ENCODE measurements at regions not wholly inside any gene's neighbourhood (a gene's known extent, or its start where the extent isn't known, plus 50 kb on each side); places are given as distances from the start of the nearest gene placed in this dataset.

DNA sequence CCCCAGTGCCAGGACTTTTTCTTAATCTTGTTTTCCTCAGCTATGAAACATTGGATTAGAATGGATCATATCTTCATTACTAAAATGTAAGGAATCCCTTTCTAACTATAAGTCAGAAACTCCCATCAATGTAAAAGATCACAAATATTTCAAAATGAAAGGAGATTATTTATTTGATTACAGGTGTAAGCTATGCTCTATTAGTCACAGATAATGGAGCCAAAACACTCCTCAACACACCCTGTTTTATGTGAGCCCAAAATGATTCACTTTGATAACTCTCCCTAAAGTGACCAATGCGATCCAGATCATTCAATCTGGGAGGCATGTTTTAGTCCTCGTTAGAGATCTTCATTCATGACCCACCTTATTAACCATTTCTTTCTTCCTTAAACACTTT lies 566.7 kb upstream of the TENM3 start:
- no peak overlapping the region for H3K4me3 ChIP-seq (ENCODE audit: control insufficient read depth, low read depth, low read length)
- TF ChIP-seq, protein P1, sequence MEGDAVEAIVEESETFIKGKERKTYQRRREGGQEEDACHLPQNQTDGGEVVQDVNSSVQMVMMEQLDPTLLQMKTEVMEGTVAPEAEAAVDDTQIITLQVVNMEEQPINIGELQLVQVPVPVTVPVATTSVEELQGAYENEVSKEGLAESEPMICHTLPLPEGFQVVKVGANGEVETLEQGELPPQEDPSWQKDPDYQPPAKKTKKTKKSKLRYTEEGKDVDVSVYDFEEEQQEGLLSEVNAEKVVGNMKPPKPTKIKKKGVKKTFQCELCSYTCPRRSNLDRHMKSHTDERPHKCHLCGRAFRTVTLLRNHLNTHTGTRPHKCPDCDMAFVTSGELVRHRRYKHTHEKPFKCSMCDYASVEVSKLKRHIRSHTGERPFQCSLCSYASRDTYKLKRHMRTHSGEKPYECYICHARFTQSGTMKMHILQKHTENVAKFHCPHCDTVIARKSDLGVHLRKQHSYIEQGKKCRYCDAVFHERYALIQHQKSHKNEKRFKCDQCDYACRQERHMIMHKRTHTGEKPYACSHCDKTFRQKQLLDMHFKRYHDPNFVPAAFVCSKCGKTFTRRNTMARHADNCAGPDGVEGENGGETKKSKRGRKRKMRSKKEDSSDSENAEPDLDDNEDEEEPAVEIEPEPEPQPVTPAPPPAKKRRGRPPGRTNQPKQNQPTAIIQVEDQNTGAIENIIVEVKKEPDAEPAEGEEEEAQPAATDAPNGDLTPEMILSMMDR (IDR thresholded peaks at IDR 0.05; ENCODE audit: control insufficient read depth, insufficient read depth, low read depth, low read length, missing control alignments), result no peak
- no peak for DNase-seq (ENCODE audit: low read depth)

DNA sequence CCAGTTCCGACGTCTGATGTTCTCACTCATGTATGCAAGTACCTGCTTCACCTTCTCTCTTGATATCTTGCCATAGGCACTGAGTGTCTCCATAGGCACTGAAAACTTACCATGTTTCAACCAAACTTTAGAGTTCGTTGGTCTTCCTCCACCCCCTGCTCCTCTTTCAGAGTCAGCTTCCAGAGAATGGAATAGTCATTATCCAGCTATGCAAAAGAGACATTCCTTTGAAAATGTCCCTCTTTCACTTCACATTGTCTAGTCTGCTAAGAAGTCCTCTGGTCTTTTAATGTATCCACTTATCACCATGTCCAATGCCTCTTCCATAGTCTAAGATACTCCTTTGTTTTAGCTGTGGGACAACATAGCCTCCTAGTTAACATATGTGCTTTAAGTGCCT lies 566.0 kb upstream of the TENM3 start:
- DNase-seq (ENCODE audit: low read depth), result no peak
- no peak overlapping the region for H3K4me3 ChIP-seq (ENCODE audit: control insufficient read depth, low read depth, low read length)
- TF ChIP-seq, protein P1 (IDR thresholded peaks at IDR 0.05; ENCODE audit: control insufficient read depth, insufficient read depth, low read depth, low read length, missing control alignments), result no peak

DNA sequence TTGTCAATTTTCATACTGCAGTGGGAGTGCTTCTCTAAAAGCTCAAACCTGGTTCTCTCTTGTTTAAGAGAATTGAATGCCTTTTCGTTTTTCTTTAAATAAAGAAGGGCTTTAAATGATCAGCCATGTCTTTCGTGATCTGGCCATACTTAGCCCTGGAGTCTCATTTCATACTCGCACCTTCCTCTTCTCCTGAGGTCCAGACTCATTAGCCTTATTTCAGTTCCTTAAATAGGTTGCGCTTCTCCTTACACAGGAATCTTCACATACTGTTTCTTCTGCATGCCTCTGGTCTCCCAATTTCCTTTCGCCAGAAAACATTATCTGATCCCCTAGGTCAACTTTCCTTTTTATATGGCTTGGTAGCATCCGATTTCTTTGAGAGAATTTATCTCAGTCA lies 565.6 kb upstream of the TENM3 start:
- TF ChIP-seq, protein P1 (IDR thresholded peaks at IDR 0.05; ENCODE audit: control insufficient read depth, insufficient read depth, low read depth, low read length, missing control alignments), result no peak
- H3K4me3 ChIP-seq (ENCODE audit: control insufficient read depth, low read depth, low read length), result no peak overlapping the region
- no peak for DNase-seq (ENCODE audit: low read depth)

DNA sequence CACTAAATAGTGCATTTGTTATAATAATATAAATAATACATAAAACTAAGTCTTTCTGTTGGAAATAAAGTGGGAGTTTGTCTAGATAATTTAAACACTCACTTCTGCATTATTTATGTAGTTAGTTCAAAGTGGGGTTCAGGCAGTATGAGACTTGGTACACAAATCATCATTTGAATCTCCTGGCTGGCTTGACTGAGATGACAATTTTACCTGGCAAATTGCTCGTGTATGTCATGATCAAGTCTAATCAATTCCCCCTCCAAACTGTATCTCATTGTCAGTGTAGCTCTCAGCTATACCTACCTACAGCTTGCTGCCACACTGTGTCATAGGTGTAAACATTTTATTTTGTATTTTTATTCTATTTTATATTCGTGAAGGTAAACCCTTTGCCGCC lies 563.4 kb upstream of the TENM3 start:
- TF ChIP-seq, protein P1 (IDR thresholded peaks at IDR 0.05; ENCODE audit: control insufficient read depth, insufficient read depth, low read depth, low read length, missing control alignments), result no peak
- H3K4me3 ChIP-seq (ENCODE audit: control insufficient read depth, low read depth, low read length), result no peak overlapping the region
- DNase-seq (ENCODE audit: low read depth), result no peak

DNA sequence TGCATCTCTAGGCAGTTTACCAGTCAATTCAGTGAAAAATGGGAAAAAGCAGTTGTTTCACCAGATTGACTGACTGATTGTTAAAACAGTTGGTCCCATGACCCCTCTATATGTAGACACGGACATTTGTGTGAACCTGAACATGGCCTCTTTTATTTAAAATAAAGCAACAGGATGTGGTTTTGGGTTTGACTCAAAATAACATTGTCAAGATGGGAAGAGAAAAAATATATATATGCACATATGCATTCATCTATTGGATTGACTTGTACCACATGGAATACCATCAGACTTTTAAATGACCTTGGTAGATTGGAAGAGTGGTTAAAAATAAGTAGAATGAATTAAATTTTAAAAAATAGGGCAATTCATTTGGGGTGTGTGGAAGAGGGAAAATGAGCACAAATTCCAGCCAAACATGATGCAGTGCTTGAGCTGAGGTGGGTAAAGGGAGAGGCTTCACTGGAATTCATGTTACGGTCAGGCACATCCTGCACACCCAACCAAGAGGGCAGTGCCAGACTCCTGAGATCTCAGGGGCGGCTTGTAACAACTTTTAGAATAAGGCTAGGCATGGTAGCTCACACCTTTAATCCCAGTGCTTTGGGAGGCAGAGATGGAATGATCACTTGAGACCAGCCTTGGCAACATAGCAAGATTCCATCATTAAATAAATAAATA lies 560.7 kb upstream of the TENM3 start:
- H3K4me3 ChIP-seq (ENCODE audit: control insufficient read depth, low read depth, low read length), result no peak overlapping the region

DNA sequence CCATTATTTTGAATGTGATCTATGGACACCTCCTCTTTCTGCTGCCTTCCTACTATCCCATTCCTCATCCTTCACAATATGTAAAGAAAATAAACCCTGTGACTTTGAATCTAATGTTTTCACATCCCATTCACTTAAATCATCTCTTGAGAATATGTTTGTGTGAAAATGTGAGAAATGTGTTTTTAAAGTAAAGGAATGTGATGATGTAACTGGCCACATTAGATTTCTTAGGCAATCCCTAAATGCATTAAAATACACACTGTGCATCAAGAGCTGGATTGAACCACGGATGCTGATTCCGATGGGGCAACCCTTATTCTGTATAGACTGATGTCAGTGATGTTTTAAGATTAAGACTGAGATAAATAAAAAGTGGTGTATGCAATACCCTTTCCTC lies 558.9 kb upstream of the TENM3 start:
- DNase-seq (ENCODE audit: low read depth), result no peak
- no peak overlapping the region for H3K4me3 ChIP-seq (ENCODE audit: control insufficient read depth, low read depth, low read length)
- TF ChIP-seq, protein P1 (IDR thresholded peaks at IDR 0.05; ENCODE audit: control insufficient read depth, insufficient read depth, low read depth, low read length, missing control alignments), result no peak

More for the DNA sequence above, 560.7 kb upstream of the TENM3 start:
- TF ChIP-seq, protein P1 (IDR thresholded peaks at IDR 0.05; ENCODE audit: control insufficient read depth, insufficient read depth, low read depth, low read length, missing control alignments), result no peak
- no peak for DNase-seq (ENCODE audit: low read depth)

Data from AG09309 (cell line).